Calu3 (cell line): ENCODE measurements at regions not wholly inside any gene's neighbourhood (a gene's known extent, or its start where the extent isn't known, plus 50 kb on each side); places are given as distances from the start of the nearest gene placed in this dataset.

Experiments
- BruUV-seq: library from RNA; stranded (reverse); fragments of 400-500 nt; replicated peaks from 2 replicates; lab custom pipeline; 2021; lab: Mats Ljungman, UMichigan
- CTCF ChIA-PET: fragments of 300-600 bp; sonication (Branson Sonifier 250); formaldehyde crosslinking; loops from one replicate; lab custom pipeline; 2022; ENCODE audit warnings: antibody characterized with exemption; lab: Charles Lee
- DNase-seq: peaks from one replicate; pipeline ENCODE4 v3.0.0; 2022
- H3K27ac Mint-ChIP-seq: one replicate; pipeline ENCODE4 v1.8.0; 2022; ENCODE audit warnings: mixed read lengths; ENCODE audit not compliant: unreplicated experiment
- H3K27me3 Mint-ChIP-seq: one replicate; pipeline ENCODE4 v1.8.0; 2022; ENCODE audit warnings: mixed read lengths; ENCODE audit not compliant: unreplicated experiment
- H3K36me3 Mint-ChIP-seq: one replicate; pipeline ENCODE4 v1.8.0; 2022; ENCODE audit warnings: mild to moderate bottlenecking, moderate library complexity, mixed read lengths; ENCODE audit not compliant: insufficient read depth, unreplicated experiment
- H3K4me1 Mint-ChIP-seq: one replicate; pipeline ENCODE4 v1.8.0; 2022; ENCODE audit warnings: mild to moderate bottlenecking, low read depth, mixed read lengths; ENCODE audit not compliant: unreplicated experiment
- H3K4me3 Mint-ChIP-seq: one replicate; pipeline ENCODE4 v1.8.0; 2022; ENCODE audit warnings: mild to moderate bottlenecking, low read depth, moderate library complexity, mixed read lengths; ENCODE audit not compliant: unreplicated experiment
- H3K9me3 Mint-ChIP-seq: one replicate; pipeline ENCODE4 v1.8.0; 2022; ENCODE audit warnings: low read depth, mixed read lengths; ENCODE audit not compliant: unreplicated experiment
- intact Hi-C: fragments of 100-400 bp; cut with micrococcal nuclease; formaldehyde crosslinking; loops from one replicate; pipeline ENCODE4 v1.10.0; 2022; ENCODE audit not compliant: unreplicated experiment
- TF ChIP-seq, protein P1 (sequence below): fragments of 200-600 bp; IDR thresholded peaks from one replicate; pipeline ENCODE4 v1.8.0; 2022; ENCODE audit warnings: antibody characterized with exemption; ENCODE audit not compliant: unreplicated experiment

DNA sequence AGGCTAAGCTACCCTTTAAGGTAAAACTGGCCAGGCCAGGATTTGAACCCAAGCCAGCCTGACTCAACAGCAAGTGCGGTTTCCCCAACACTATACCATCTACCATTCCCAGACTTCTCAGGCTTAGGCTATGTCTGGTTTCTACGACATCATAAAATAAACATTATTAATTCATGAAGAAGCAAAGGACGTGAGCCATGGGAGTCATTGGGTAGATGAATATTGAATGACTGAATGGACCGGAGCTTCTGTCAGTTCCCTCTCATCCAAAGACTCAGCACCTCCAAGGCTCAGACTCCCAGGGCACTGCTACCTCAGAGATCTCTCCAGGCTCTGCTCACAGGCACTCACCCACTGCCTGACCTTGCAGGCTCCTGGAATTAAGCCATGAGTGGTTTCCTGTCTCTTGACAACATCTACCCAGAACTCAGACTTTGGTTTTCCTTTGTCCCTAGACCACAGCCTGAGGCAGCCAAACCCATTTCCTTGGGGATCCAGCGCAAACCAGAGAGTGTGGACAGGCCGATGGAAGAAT is 64.6 kb upstream of the STEAP1B start:
- CTCF ChIA-PET: interaction anchor here (0.6 to 10.2 kb wide), 10 partner anchors 13 to 168 kb away, joined by 3 to 327 read pairs (median 6); partner anchors contain the start of gene IL6
- H3K27me3 Mint-ChIP-seq: no peaks in the 10 kb centered on the region
- intact Hi-C loops: loop anchor here (1.0 to 5.0 kb wide), 2 partner anchors 19 to 78 kb away; no protein-coding TSS in a partner anchor
- TF ChIP-seq, protein P1, sequence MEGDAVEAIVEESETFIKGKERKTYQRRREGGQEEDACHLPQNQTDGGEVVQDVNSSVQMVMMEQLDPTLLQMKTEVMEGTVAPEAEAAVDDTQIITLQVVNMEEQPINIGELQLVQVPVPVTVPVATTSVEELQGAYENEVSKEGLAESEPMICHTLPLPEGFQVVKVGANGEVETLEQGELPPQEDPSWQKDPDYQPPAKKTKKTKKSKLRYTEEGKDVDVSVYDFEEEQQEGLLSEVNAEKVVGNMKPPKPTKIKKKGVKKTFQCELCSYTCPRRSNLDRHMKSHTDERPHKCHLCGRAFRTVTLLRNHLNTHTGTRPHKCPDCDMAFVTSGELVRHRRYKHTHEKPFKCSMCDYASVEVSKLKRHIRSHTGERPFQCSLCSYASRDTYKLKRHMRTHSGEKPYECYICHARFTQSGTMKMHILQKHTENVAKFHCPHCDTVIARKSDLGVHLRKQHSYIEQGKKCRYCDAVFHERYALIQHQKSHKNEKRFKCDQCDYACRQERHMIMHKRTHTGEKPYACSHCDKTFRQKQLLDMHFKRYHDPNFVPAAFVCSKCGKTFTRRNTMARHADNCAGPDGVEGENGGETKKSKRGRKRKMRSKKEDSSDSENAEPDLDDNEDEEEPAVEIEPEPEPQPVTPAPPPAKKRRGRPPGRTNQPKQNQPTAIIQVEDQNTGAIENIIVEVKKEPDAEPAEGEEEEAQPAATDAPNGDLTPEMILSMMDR: no peak
- peaks cover 30% of the 10 kb centered on the region for H3K36me3 Mint-ChIP-seq
- peak overlapping the region; percentile 82 for H3K27ac Mint-ChIP-seq
- DNase-seq: peak; percentile 57
- H3K4me3 Mint-ChIP-seq: peak overlapping the region; percentile 64
- BruUV-seq: no TSS peak
- peaks cover 73% of the 10 kb centered on the region for H3K4me1 Mint-ChIP-seq
- H3K9me3 Mint-ChIP-seq: no peaks in the 10 kb centered on the region

GRCh38 chr7:22563621-22564241 is 63.7 kb upstream of the STEAP1B start:
- CTCF ChIA-PET: interaction anchor here (0.6 to 10.2 kb wide), 12 partner anchors 9 to 543 kb away, joined by 3 to 327 read pairs (median 6); partner anchors contain the start of gene IL6
- H3K27me3 Mint-ChIP-seq: no peaks in the 10 kb centered on the region
- H3K36me3 Mint-ChIP-seq: peaks cover 30% of the 10 kb centered on the region
- H3K27ac Mint-ChIP-seq: peak overlapping the region; percentile 82
- intact Hi-C loops: loop anchor here (1.0 to 5.0 kb wide), 2 partner anchors 10 to 79 kb away; no protein-coding TSS in a partner anchor
- DNase-seq: peak; percentile 55
- no peaks in the 10 kb centered on the region for H3K9me3 Mint-ChIP-seq
- H3K4me3 Mint-ChIP-seq: peak overlapping the region; percentile 64
- H3K4me1 Mint-ChIP-seq: peaks cover 69% of the 10 kb centered on the region
- TF ChIP-seq, protein P1: no peak
- TSS peak; percentile 50 for BruUV-seq

- Mint-ChIP-seq H3K4me1 (peaks cover 62% of the 10 kb centered on the region), H3K36me3 (peaks cover 30% of the 10 kb centered on the region), H3K27me3 (no peaks in the 10 kb centered on the region), H3K27ac (peak overlapping the region; percentile 82), H3K9me3 (no peaks in the 10 kb centered on the region), H3K4me3 (peak overlapping the region; percentile 64)
- TF ChIP-seq, protein P1: no peak
- no TSS peak for BruUV-seq
- intact Hi-C loops: loop anchor here (1.0 to 5.0 kb wide), 2 partner anchors 10 to 79 kb away; no protein-coding TSS in a partner anchor
- DNase-seq: peak; percentile 69
- CTCF ChIA-PET: interaction anchor here (0.6 to 10.2 kb wide), 12 partner anchors 10 to 544 kb away, joined by 3 to 327 read pairs (median 12); partner anchors contain the start of gene IL6
Measured at GRCh38 chr7:22563032-22563501, 63.1 kb upstream of the STEAP1B start.

DNA sequence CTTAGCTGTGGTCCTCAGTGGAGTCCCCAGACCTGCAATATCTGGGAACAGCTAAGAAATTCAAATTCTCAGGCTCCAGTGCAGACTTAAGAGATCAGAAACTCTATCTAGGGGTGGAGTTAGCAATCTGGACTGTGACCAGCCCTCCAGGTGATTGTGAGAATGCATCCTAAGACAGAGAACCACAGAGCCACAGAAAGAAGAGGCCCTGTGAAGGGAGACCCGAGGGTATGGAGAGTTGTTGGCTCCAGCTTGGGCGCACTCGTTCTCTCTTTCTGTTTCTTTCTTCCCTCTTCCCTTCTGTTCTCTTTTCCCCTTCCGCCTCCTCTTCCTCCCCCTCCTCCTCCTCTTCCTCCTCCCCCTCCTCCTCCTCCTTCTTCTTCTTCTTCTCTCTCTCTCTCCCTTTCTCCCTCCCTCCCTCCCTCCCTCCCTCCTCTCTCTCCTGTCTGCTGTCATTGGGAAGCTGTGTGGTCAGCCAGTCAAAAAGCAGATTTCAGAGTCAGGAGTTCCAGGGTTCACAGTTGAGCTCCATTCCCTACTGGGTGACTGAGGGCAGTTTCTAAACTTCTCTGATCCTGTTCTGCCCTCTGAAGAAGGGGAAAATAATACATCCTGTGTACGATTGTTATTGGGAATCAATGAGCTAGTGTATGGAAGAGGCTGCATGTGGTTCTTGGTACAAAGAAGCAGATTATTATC is 62.1 kb upstream of the STEAP1B start:
- CTCF ChIA-PET: interaction anchor here (0.6 to 10.2 kb wide), 14 partner anchors 11 to 247 kb away, joined by 3 to 327 read pairs (median 8); partner anchors contain the start of gene IL6
- DNase-seq: peak; percentile 56
- intact Hi-C loops: loop anchor here (1.0 to 5.0 kb wide), 4 partner anchors 15 to 105 kb away; no protein-coding TSS in a partner anchor
- Mint-ChIP-seq H3K36me3 (peaks cover 30% of the 10 kb centered on the region), H3K27me3 (no peaks in the 10 kb centered on the region), H3K4me1 (peaks cover 52% of the 10 kb centered on the region), H3K9me3 (no peaks in the 10 kb centered on the region), H3K27ac (peak overlapping the region; percentile 82), H3K4me3 (peak overlapping the region; percentile 64)
- no TSS peak for BruUV-seq
- TF ChIP-seq, protein P1: no peak
